OCI-LY3 (cell line): ENCODE measurements at regions not wholly inside any gene's neighbourhood (a gene's known extent, or its start where the extent isn't known, plus 50 kb on each side); places are given as distances from the start of the nearest gene placed in this dataset.

ENCODE experiments used
- H2AFZ ChIP-seq: fragments of 200-600, 300-600 bp; shearing (Covaris generic); 2 replicates; pipeline ENCODE4 v1.6.0; 2014; ENCODE audit warnings: antibody characterized with exemption, low read depth, low read length
- H3K27ac ChIP-seq: fragments of 200-600, 300-600 bp; sonication (generic); 2 replicates; pipeline ENCODE4 v1.5.1; 2014; ENCODE audit warnings: mild to moderate bottlenecking, low read length, moderate library complexity, mixed read lengths
- H3K27me3 ChIP-seq: fragments of 200-600, 300-600 bp; sonication (generic); 2 replicates; pipeline ENCODE4 v1.6.1; 2014; ENCODE audit warnings: low read depth, low read length, mixed read lengths
- H3K36me3 ChIP-seq: fragments of 200-600, 300-600 bp; sonication (generic); replicated peaks from 2 replicates; pipeline ENCODE3; 2014; ENCODE audit warnings: low read depth, low read length, mixed read lengths
- H3K4me1 ChIP-seq: fragments of 300-600, 200-600 bp; sonication (generic); 2 replicates; pipeline ENCODE4 v1.6.1; 2014; ENCODE audit warnings: low read length, mixed read lengths
- H3K4me2 ChIP-seq: fragments of 200-600, 300-600 bp; sonication (generic); 2 replicates; pipeline ENCODE4 v1.6.1; 2014; ENCODE audit warnings: low read length, mixed read lengths
- H3K4me3 ChIP-seq: fragments of 300-600, 200-600 bp; sonication (generic); 2 replicates; pipeline ENCODE4 v1.5.1; 2014; ENCODE audit warnings: antibody characterized with exemption, mild to moderate bottlenecking, low read length, moderate library complexity
- H3K79me2 ChIP-seq: fragments of 300-600, 200-600 bp; shearing (Covaris generic); 2 replicates; pipeline ENCODE4 v1.6.1; 2014; ENCODE audit warnings: mild to moderate bottlenecking, low read length, mixed read lengths
- H3K9ac ChIP-seq: fragments of 300-600, 200-600 bp; shearing (Covaris generic); 2 replicates; pipeline ENCODE4 v1.6.0; 2014; ENCODE audit warnings: mild to moderate bottlenecking, low read length, moderate library complexity
- H3K9me3 ChIP-seq: fragments of 200-600, 300-600 bp; shearing (Covaris generic); 2 replicates; pipeline ENCODE4 v1.6.1; 2014; ENCODE audit warnings: low read length, mixed read lengths; ENCODE audit not compliant: insufficient read depth
- H4K20me1 ChIP-seq: fragments of 200-600, 300-600 bp; sonication (generic); 2 replicates; pipeline ENCODE4 v1.6.1; 2016; ENCODE audit warnings: low read length, mixed read lengths; ENCODE audit not compliant: insufficient read depth
- EZH2phosphoT487 ChIP-seq: fragments of 200-600 bp; shearing (Covaris generic); IDR thresholded peaks from 2 replicates; pipeline ENCODE4 v1.6.1; 2018; ENCODE audit warnings: antibody characterized with exemption, mixed run types, low read depth
- TF ChIP-seq, protein P1 (sequence below): fragments of 200-600, 300-600 bp; sonication (generic); IDR thresholded peaks from 2 replicates; pipeline ENCODE4 v1.5.1; 2014; ENCODE audit warnings: antibody characterized with exemption, low read length, low read depth

DNA sequence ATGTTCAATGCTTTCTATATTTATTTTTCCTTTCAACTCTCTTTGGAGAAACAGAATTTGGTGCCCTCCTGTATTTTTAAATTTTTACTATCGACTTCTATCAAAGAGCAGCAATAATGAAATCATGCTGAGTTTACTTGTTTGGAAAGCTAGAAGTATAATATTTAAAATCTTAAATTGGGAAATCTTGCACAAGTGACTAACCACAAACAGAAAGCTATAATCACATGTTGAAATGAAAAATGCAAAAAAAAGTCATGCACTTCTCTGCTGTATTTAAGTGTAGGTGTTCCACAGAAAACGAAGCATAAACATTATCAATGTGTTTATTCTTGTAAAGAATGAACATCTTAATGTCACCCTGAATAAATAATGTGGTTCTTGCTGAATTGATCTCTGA, 306.1 kb downstream of the PCDH18 start:
- H3K79me2 ChIP-seq, result no peaks in the 10 kb centered on the region
- H4K20me1 ChIP-seq, result no peaks in the 10 kb centered on the region
- no peak for TF ChIP-seq EZH2phosphoT487
- TF ChIP-seq, protein P1, sequence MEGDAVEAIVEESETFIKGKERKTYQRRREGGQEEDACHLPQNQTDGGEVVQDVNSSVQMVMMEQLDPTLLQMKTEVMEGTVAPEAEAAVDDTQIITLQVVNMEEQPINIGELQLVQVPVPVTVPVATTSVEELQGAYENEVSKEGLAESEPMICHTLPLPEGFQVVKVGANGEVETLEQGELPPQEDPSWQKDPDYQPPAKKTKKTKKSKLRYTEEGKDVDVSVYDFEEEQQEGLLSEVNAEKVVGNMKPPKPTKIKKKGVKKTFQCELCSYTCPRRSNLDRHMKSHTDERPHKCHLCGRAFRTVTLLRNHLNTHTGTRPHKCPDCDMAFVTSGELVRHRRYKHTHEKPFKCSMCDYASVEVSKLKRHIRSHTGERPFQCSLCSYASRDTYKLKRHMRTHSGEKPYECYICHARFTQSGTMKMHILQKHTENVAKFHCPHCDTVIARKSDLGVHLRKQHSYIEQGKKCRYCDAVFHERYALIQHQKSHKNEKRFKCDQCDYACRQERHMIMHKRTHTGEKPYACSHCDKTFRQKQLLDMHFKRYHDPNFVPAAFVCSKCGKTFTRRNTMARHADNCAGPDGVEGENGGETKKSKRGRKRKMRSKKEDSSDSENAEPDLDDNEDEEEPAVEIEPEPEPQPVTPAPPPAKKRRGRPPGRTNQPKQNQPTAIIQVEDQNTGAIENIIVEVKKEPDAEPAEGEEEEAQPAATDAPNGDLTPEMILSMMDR, result no peak
- no peaks in the 10 kb centered on the region for H3K36me3 ChIP-seq
- H2AFZ ChIP-seq, result no peak overlapping the region; the same call in 1 of the 2 replicates
- H3K4me2 ChIP-seq, result no peak overlapping the region
- H3K9me3 ChIP-seq, result no peaks in the 10 kb centered on the region
- no peaks in the 10 kb centered on the region for H3K4me1 ChIP-seq
- H3K9ac ChIP-seq, result no peak overlapping the region
- H3K4me3 ChIP-seq, result no peak overlapping the region
- no peaks in the 10 kb centered on the region for H3K27me3 ChIP-seq
- no peak overlapping the region for H3K27ac ChIP-seq

DNA sequence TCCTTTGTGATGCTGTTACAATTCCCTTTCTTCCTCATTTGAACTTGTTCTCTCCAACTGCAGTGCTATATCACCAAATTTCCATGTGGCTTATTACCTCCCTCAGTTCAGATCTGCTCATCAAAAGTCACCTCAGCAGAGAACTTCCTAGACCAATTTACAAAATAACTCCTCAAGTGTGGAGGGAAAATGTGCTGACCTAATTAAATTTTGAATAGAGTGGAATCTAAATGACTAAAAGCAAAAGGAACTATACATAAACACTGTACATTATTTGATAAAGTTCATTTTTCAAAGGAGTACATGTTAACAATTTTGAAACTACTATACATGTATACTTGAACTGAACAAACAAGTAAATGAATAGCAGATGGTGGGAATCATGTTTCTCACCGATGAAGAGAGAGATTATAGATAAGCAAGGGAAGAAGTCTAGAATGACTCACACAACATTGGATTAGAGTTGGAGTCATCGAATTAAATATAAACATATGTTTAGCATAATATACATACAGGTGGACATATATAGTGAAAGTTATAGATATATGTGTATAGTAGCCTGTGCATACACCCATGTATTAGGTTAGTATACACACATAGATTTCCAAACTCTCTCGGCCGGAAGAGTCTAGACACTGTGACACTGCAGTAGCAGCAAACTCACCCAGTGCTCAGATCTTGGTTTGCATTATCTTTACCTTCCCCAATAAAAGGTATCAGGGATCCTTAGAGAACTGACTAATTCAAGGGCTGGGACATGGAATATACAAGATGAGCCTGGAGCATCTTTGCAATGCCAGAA, 318.7 kb downstream of the PCDH18 start:
- no peaks in the 10 kb centered on the region for H3K9me3 ChIP-seq
- no peak overlapping the region for H3K4me3 ChIP-seq
- no peak overlapping the region for H3K9ac ChIP-seq
- no peaks in the 10 kb centered on the region for H3K4me1 ChIP-seq
- no peaks in the 10 kb centered on the region for H3K27me3 ChIP-seq
- no peaks in the 10 kb centered on the region for H3K36me3 ChIP-seq
- no peak overlapping the region for H3K4me2 ChIP-seq
- no peak overlapping the region for H3K27ac ChIP-seq
- H4K20me1 ChIP-seq, result no peaks in the 10 kb centered on the region
- H2AFZ ChIP-seq, result no peak overlapping the region
- no peak for TF ChIP-seq EZH2phosphoT487
- TF ChIP-seq, protein P1, result no peak
- H3K79me2 ChIP-seq, result no peaks in the 10 kb centered on the region

DNA sequence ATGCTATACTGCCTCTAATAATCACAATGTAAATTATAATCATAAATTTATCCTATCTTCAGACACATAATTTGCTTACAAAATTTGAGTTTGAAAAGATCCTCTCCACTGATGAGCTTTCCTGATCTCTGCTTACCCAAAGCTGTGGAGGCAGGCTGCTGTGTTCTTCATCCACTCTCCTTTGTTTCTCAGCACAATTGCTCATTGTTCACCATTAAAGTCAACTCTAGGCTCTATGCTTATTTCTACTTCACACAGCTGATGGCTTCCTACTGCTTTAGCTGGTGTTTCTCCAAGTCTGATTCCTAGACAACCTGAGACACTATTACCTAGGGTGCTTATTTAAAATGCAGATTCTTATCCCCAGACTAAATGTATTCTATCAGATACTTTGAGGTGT, 319.7 kb downstream of the PCDH18 start:
- H3K4me3 ChIP-seq, result no peak overlapping the region
- H2AFZ ChIP-seq, result no peak overlapping the region
- no peaks in the 10 kb centered on the region for H4K20me1 ChIP-seq
- H3K79me2 ChIP-seq, result no peaks in the 10 kb centered on the region
- H3K9ac ChIP-seq, result no peak overlapping the region
- H3K27me3 ChIP-seq, result no peaks in the 10 kb centered on the region
- H3K36me3 ChIP-seq, result no peaks in the 10 kb centered on the region
- H3K4me1 ChIP-seq, result no peaks in the 10 kb centered on the region
- H3K4me2 ChIP-seq, result no peak overlapping the region
- H3K9me3 ChIP-seq, result no peaks in the 10 kb centered on the region
- H3K27ac ChIP-seq, result no peak overlapping the region
- no peak for TF ChIP-seq EZH2phosphoT487
- TF ChIP-seq, protein P1, result no peak

DNA sequence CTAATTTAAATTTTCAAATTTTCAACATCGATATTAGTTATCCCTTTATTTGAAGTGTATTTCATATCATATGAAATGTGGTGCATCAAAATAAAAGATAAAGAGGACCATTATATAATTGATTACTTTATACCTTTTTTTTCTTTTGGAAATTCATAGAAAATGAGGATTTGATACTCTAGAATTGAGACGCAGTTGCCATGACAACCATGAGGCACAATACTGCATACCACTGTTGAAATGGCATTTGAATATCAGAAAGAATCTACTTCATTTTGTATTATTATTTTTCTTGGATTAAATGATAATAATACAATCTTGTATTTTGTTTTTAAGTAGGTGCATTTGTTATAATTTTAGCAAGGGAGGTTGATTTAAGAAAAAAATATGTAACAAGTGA, 323.1 kb downstream of the PCDH18 start:
- Histone ChIP-seq H3K79me2 (no peaks in the 10 kb centered on the region), H3K27me3 (no peaks in the 10 kb centered on the region), H3K36me3 (no peaks in the 10 kb centered on the region), H3K4me1 (no peaks in the 10 kb centered on the region), H2AFZ (no peak overlapping the region), H4K20me1 (no peaks in the 10 kb centered on the region), H3K4me2 (no peak overlapping the region), H3K9ac (no peak overlapping the region), H3K4me3 (no peak overlapping the region), H3K27ac (no peak overlapping the region), H3K9me3 (no peaks in the 10 kb centered on the region)
- TF ChIP-seq, protein P1, result no peak
- TF ChIP-seq EZH2phosphoT487, result no peak
